HEK293 (cell line): ENCODE measurements at regions not wholly inside any gene's neighbourhood (a gene's known extent, or its start where the extent isn't known, plus 50 kb on each side); places are given as distances from the start of the nearest gene placed in this dataset.
A peak's percentile ranks its signal among the peaks of the same experiment; 100 is the strongest.

Experiments used
- CTCF ChIA-PET: fragments of 350-600 bp; formaldehyde crosslinking; extraction: SDS; loops from one replicate; lab custom pipeline; 2021; ENCODE audit warnings: antibody characterized with exemption; lab: Yijun Ruan, JAX
- POLR2A ChIA-PET: fragments of 300-600 bp; formaldehyde crosslinking; extraction: SDS; loops from one replicate; lab custom pipeline; 2020; ENCODE audit warnings: antibody characterized with exemption, inconsistent platforms; lab: Yijun Ruan, JAX
- H3K27ac ChIP-seq: fragments of 200-500 bp; sonication (Bioruptor generic); 2 replicates; pipeline ENCODE4 v1.5.1; 2014; ENCODE audit warnings: low read depth, low read length, control low read depth, inconsistent platforms; ENCODE audit errors: extremely low read depth
- H3K36me3 ChIP-seq, 2 experiments: fragments of 200-500 bp in 1 of 2; sonication (Bioruptor generic) in 1 of 2; 1 replicate in 1 of 2; 2 replicates in 1 of 2; pipeline ENCODE4 v1.5.1; 2014 to 2017; ENCODE audit warnings: inconsistent platforms in 2 of 2, low read length in 2 of 2; ENCODE audit not compliant: control insufficient read depth in 2 of 2, insufficient read depth in 1 of 2
- H3K4me1 ChIP-seq: fragments of 200-500 bp; sonication (Bioruptor generic); 2 replicates; pipeline ENCODE4 v1.5.1; 2014; ENCODE audit warnings: mild to moderate bottlenecking, low read length, inconsistent platforms; ENCODE audit not compliant: control insufficient read depth, insufficient read depth
- H3K4me3 ChIP-seq: 2 replicates; pipeline ENCODE4 v1.5.1; 2011; ENCODE audit warnings: low read depth, mild to moderate bottlenecking, control low read depth, low read length, moderate library complexity
- H3K9me3 ChIP-seq: fragments of 200-500 bp; sonication (Bioruptor generic); 2 replicates; pipeline ENCODE4 v1.5.1; 2014; ENCODE audit warnings: low read depth, low read length, inconsistent platforms; ENCODE audit not compliant: control insufficient read depth, insufficient read depth
- IKZF3 ChIP-seq: fragments of 450-650 bp; IDR thresholded peaks from 2 replicates; pipeline ENCODE4 v1.5.0; 2018; ENCODE audit warnings: missing biosample characterization, mild to moderate bottlenecking, missing genetic modification characterization, moderate library complexity
- KLF7 ChIP-seq: fragments of 450-650 bp; formaldehyde crosslinking; IDR thresholded peaks from 2 replicates; pipeline ENCODE4 v1.5.1; 2016; ENCODE audit warnings: missing biosample characterization, missing genetic modification characterization, borderline replicate concordance
- KLF9 ChIP-seq: fragments of 450-650 bp; formaldehyde crosslinking; IDR thresholded peaks from 2 replicates; pipeline ENCODE4 v1.5.1; 2016; ENCODE audit warnings: missing biosample characterization, missing genetic modification characterization, low read depth
- MEIS1 ChIP-seq: sonication (generic); formaldehyde crosslinking; IDR thresholded peaks from 2 replicates; pipeline ENCODE4 v1.8.1; 2022; ENCODE audit warnings: missing genetic modification reagents, mild to moderate bottlenecking, borderline replicate concordance
- OVOL3 ChIP-seq: fragments of 450-650 bp; formaldehyde crosslinking; IDR thresholded peaks from 2 replicates; pipeline ENCODE4 v1.5.1; 2016; ENCODE audit warnings: missing biosample characterization, missing genetic modification characterization
- PRDM1 ChIP-seq: fragments of 450-650 bp; formaldehyde crosslinking; IDR thresholded peaks from 2 replicates; pipeline ENCODE4; 2016; ENCODE audit warnings: missing biosample characterization, missing genetic modification characterization
- PRDM10 ChIP-seq: fragments of 450-650 bp; formaldehyde crosslinking; IDR thresholded peaks from 2 replicates; pipeline ENCODE4 v1.5.1; 2016; ENCODE audit warnings: missing biosample characterization, missing genetic modification characterization
- PRDM4 ChIP-seq: fragments of 450-650 bp; formaldehyde crosslinking; IDR thresholded peaks from 2 replicates; pipeline ENCODE4 v1.5.1; 2017; ENCODE audit warnings: missing biosample characterization, missing genetic modification characterization
- SCRT2 ChIP-seq: fragments of 450-650 bp; formaldehyde crosslinking; IDR thresholded peaks from 2 replicates; pipeline ENCODE4 v1.5.1; 2016; ENCODE audit warnings: missing biosample characterization, missing genetic modification characterization
- YY2 ChIP-seq: fragments of 450-650 bp; formaldehyde crosslinking; IDR thresholded peaks from 2 replicates; pipeline ENCODE4 v1.5.1; 2016; ENCODE audit warnings: missing biosample characterization, missing genetic modification characterization
- ZBTB17 ChIP-seq: fragments of 450-650 bp; formaldehyde crosslinking; IDR thresholded peaks from 2 replicates; pipeline ENCODE4 v1.5.1; 2016; ENCODE audit warnings: missing biosample characterization, missing genetic modification characterization
- ZFP3 ChIP-seq: fragments of 450-650 bp; formaldehyde crosslinking; IDR thresholded peaks from 2 replicates; pipeline ENCODE4 v1.5.1; 2016; ENCODE audit warnings: low read depth, missing biosample characterization, missing genetic modification characterization
- ZNF121 ChIP-seq: fragments of 450-650 bp; formaldehyde crosslinking; IDR thresholded peaks from 2 replicates; pipeline ENCODE4 v1.5.1; 2016; ENCODE audit warnings: missing biosample characterization, missing genetic modification characterization
- ZNF155 ChIP-seq: fragments of 450-650 bp; formaldehyde crosslinking; IDR thresholded peaks from 2 replicates; pipeline ENCODE4 v1.5.1; 2016; ENCODE audit warnings: missing biosample characterization, missing genetic modification characterization
- ZNF221 ChIP-seq: fragments of 450-650 bp; formaldehyde crosslinking; IDR thresholded peaks from 2 replicates; pipeline ENCODE4 v1.5.1; 2017; ENCODE audit warnings: missing biosample characterization, missing genetic modification characterization, borderline replicate concordance
- ZNF24 ChIP-seq: fragments of 450-650 bp; formaldehyde crosslinking; IDR thresholded peaks from 2 replicates; pipeline ENCODE4 v1.5.1; 2016; ENCODE audit warnings: missing biosample characterization, missing genetic modification characterization
- ZNF26 ChIP-seq: fragments of 450-650 bp; formaldehyde crosslinking; IDR thresholded peaks from 2 replicates; pipeline ENCODE4 v1.5.1; 2016; ENCODE audit warnings: missing biosample characterization, missing genetic modification characterization
- ZNF335 ChIP-seq: fragments of 450-650 bp; formaldehyde crosslinking; conservative IDR thresholded peaks from 2 replicates; pipeline ENCODE4 v1.5.1; 2016; ENCODE audit warnings: missing biosample characterization, missing genetic modification characterization
- ZNF366 ChIP-seq: fragments of 450-650 bp; formaldehyde crosslinking; conservative IDR thresholded peaks from 2 replicates; pipeline ENCODE4 v1.5.1; 2016; ENCODE audit warnings: missing biosample characterization, missing genetic modification characterization
- ZNF394 ChIP-seq: fragments of 450-650 bp; formaldehyde crosslinking; IDR thresholded peaks from 2 replicates; pipeline ENCODE4 v1.5.1; 2016; ENCODE audit warnings: missing biosample characterization, missing genetic modification characterization, mild to moderate bottlenecking, moderate library complexity, borderline replicate concordance
- ZNF544 ChIP-seq: fragments of 450-650 bp; formaldehyde crosslinking; IDR thresholded peaks from 2 replicates; pipeline ENCODE4 v1.5.0; 2017; ENCODE audit warnings: missing biosample characterization, missing genetic modification characterization
- ZNF561 ChIP-seq: fragments of 450-650 bp; IDR thresholded peaks from 2 replicates; pipeline ENCODE4 v1.5.1; 2018; ENCODE audit warnings: missing biosample characterization, missing genetic modification characterization, borderline replicate concordance
- ZNF621 ChIP-seq: fragments of 450-650 bp; formaldehyde crosslinking; IDR thresholded peaks from 2 replicates; pipeline ENCODE4 v1.5.1; 2017; ENCODE audit warnings: missing biosample characterization, missing genetic modification characterization
- ZNF624 ChIP-seq: fragments of 450-650 bp; formaldehyde crosslinking; IDR thresholded peaks from 2 replicates; pipeline ENCODE4 v1.5.1; 2017; ENCODE audit warnings: missing biosample characterization, missing genetic modification characterization
- ZNF654 ChIP-seq: fragments of 450-650 bp; formaldehyde crosslinking; IDR thresholded peaks from 2 replicates; pipeline ENCODE4 v1.5.1; 2016; ENCODE audit warnings: low read depth, missing biosample characterization, missing genetic modification characterization
- ZNF747 ChIP-seq: fragments of 450-650 bp; formaldehyde crosslinking; IDR thresholded peaks from 2 replicates; pipeline ENCODE4 v1.5.1; 2016; ENCODE audit warnings: missing biosample characterization, missing genetic modification characterization
- ZNF791 ChIP-seq: fragments of 450-650 bp; formaldehyde crosslinking; IDR thresholded peaks from 2 replicates; pipeline ENCODE4 v1.5.1; 2016; ENCODE audit warnings: missing biosample characterization, missing genetic modification characterization
- ZSCAN23 ChIP-seq: fragments of 450-650 bp; formaldehyde crosslinking; IDR thresholded peaks from 2 replicates; pipeline ENCODE4 v1.5.1; 2016; ENCODE audit warnings: missing biosample characterization, missing genetic modification characterization
- TF ChIP-seq, protein P1 (sequence below): fragments of 450-650 bp; formaldehyde crosslinking; IDR thresholded peaks from 2 replicates; pipeline ENCODE4 v1.5.1; 2016; ENCODE audit warnings: missing biosample characterization, missing genetic modification characterization

- Histone ChIP-seq H3K36me3 (no peaks in the 10 kb centered on the region), H3K4me3 (peak overlapping the region; percentile 34), H3K4me1 (no peaks in the 10 kb centered on the region; the same call in 1 of the 2 replicates), H3K9me3 (no peaks in the 10 kb centered on the region), H3K27ac (no peak overlapping the region)
- TF ChIP-seq ZNF366 (peak; percentile 85), ZNF544 (tag by site-specific recombination) (no peak), IKZF3 (tag by site-specific recombination) (no peak), ZNF791 (no peak), PRDM1 (peak; percentile 70), ZNF155 (tag by site-specific recombination) (no peak), ZNF747 (no peak), SCRT2 (no peak), ZBTB17 (tag by site-specific recombination) (no peak), ZSCAN23 (tag by site-specific recombination) (no peak), ZNF221 (tag by site-specific recombination) (no peak), ZNF26 (tag by site-specific recombination) (no peak), ZNF624 (tag by site-specific recombination) (0 out of 2 replicates have a peak, but pooled peaks have one; percentile 56), MEIS1 (CRISPR knock-in tag) (no peak), ZNF621 (tag by site-specific recombination) (no peak), ZFP3 (tag by site-specific recombination) (no peak), PRDM10 (tag by site-specific recombination) (0 out of 2 replicates have a peak, but pooled peaks have one; percentile 20), ZNF394 (no peak), ZNF24 (tag by site-specific recombination) (no peak), ZNF121 (tag by site-specific recombination) (no peak), ZNF561 (tag by site-specific recombination) (no peak)
- ChIA-PET CTCF (no interaction called here), POLR2A (no interaction called here)
Observed at GRCh38 chr10:8332730-8333111, 278.2 kb downstream of the GATA3 start.

DNA sequence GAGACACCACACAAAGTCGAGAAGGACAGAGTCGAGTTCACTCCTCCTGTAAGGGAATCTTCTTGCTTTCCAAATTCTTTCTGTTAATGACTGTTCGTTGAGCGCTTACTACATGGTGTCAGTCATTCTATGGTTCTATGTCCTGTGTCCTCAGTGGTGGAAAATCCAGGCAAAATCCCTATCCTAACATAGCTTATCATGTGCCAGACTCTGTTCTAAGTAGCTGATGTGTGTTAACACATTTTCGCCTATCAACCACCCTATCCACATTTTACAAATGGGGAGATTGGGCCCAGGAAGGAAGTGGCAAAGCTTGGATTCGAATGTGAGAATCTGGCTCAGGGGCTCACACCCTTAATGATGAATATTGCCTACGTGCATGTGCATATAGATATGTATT, 280.1 kb downstream of the GATA3 start:
- no peak overlapping the region for H3K27ac ChIP-seq
- H3K36me3 ChIP-seq, result no peaks in the 10 kb centered on the region
- H3K4me3 ChIP-seq, result no peak overlapping the region
- no peaks in the 10 kb centered on the region; the same call in 1 of the 2 replicates for H3K4me1 ChIP-seq
- ChIA-PET CTCF (no interaction called here), POLR2A (no interaction called here)
- no peaks in the 10 kb centered on the region for H3K9me3 ChIP-seq
- TF ChIP-seq, protein P1, sequence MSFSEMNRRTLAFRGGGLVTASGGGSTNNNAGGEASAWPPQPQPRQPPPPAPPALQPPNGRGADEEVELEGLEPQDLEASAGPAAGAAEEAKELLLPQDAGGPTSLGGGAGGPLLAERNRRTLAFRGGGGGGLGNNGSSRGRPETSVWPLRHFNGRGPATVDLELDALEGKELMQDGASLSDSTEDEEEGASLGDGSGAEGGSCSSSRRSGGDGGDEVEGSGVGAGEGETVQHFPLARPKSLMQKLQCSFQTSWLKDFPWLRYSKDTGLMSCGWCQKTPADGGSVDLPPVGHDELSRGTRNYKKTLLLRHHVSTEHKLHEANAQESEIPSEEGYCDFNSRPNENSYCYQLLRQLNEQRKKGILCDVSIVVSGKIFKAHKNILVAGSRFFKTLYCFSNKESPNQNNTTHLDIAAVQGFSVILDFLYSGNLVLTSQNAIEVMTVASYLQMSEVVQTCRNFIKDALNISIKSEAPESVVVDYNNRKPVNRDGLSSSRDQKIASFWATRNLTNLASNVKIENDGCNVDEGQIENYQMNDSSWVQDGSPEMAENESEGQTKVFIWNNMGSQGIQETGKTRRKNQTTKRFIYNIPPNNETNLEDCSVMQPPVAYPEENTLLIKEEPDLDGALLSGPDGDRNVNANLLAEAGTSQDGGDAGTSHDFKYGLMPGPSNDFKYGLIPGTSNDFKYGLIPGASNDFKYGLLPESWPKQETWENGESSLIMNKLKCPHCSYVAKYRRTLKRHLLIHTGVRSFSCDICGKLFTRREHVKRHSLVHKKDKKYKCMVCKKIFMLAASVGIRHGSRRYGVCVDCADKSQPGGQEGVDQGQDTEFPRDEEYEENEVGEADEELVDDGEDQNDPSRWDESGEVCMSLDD, result no peak
- TF ChIP-seq YY2 (tag by site-specific recombination), result no peak
- no peak for TF ChIP-seq ZNF366
- TF ChIP-seq KLF7 (tag by site-specific recombination), result no peak
- TF ChIP-seq ZNF335 (tag by site-specific recombination), result no peak
- no peak for TF ChIP-seq KLF9 (tag by site-specific recombination)
- TF ChIP-seq PRDM4, result no peak
- no peak for TF ChIP-seq OVOL3 (tag by site-specific recombination)
- TF ChIP-seq ZNF654 (tag by site-specific recombination), result no peak
